HCT116 (cell line): ENCODE measurements at regions not wholly inside any gene's neighbourhood (a gene's known extent, or its start where the extent isn't known, plus 50 kb on each side); places are given as distances from the start of the nearest gene placed in this dataset.

Experiments used
- CEBPB ChIP-seq: IDR thresholded peaks from 2 replicates; pipeline ENCODE4 v1.6.1; 2012; ENCODE audit warnings: low read depth
- CTCF ChIP-seq, 3 experiments: fragments of 200-600 bp in 1 of 3; sonication (generic) in 1 of 3; IDR thresholded peaks in 2 of 3; conservative IDR thresholded peaks in 1 of 3; 2 replicates each; pipeline ENCODE4 v1.5.1; 2012 to 2017; ENCODE audit warnings: low read depth in 2 of 3, low read length in 2 of 3, antibody characterized with exemption in 1 of 3, borderline replicate concordance in 1 of 3, control low read depth in 1 of 3, mild to moderate bottlenecking in 1 of 3, mixed read lengths in 1 of 3, mixed run types in 1 of 3, moderate library complexity in 1 of 3; ENCODE audit not compliant: insufficient read depth in 1 of 3
- POLR2A ChIP-seq: IDR thresholded peaks from 2 replicates; pipeline ENCODE4 v1.7.0; 2011; ENCODE audit warnings: borderline replicate concordance; ENCODE audit not compliant: insufficient read depth, insufficient read length; ENCODE audit errors: extremely low read depth
- SRF ChIP-seq: IDR thresholded peaks from 2 replicates; pipeline ENCODE4 v1.6.1; 2012; ENCODE audit warnings: low read depth

GRCh38 chr7:28297801-28298459 is 114.4 kb upstream of the CREB5 start:
- TF ChIP-seq CTCF (IDR thresholded peaks at IDR 0.05 in 2 of 3, conservative IDR thresholded peaks at IDR 0.05 in 1 of 3; ENCODE audit: borderline replicate concordance in 1 of 3, insufficient read depth in 1 of 3, low read depth in 2 of 3, low read length in 2 of 3) (no peak), POLR2A (no peak), SRF (no peak), CEBPB (no peak)
